Ascending aorta (tissue), 2 donors: ENCODE measurements at regions not wholly inside any gene's neighbourhood (a gene's known extent, or its start where the extent isn't known, plus 50 kb on each side); places are given as distances from the start of the nearest gene placed in this dataset.

Experiments used
- DNase-seq, 2 donors: peaks; one replicate each; pipeline ENCODE4 v3.0.0-alpha.2; 2019; ENCODE audit warnings: low spot score in 2 of 2
- H3K27ac ChIP-seq, 2 donors: fragments of 200-600 bp; sonication (generic); one replicate each; pipeline ENCODE4 v1.5.1; 2016 to 2017; ENCODE audit warnings: mild to moderate bottlenecking in 1 of 2
- H3K27me3 ChIP-seq: fragments of 200-600 bp; sonication (generic); one replicate; pipeline ENCODE4 v1.5.1; 2017
- H3K36me3 ChIP-seq, 2 donors: fragments of 200-600 bp; sonication (generic); one replicate each; pipeline ENCODE4 v1.5.1; 2016
- H3K4me1 ChIP-seq, 2 donors: fragments of 200-600 bp; sonication (generic); one replicate each; pipeline ENCODE4 v1.5.1; 2016 to 2017; ENCODE audit warnings: mild to moderate bottlenecking in 1 of 2
- H3K4me3 ChIP-seq, 2 donors: fragments of 200-600 bp; sonication (generic); one replicate each; pipeline ENCODE4 v1.5.1; 2016 to 2017; ENCODE audit warnings: mild to moderate bottlenecking in 1 of 2
- H3K9me3 ChIP-seq, 2 donors: fragments of 200-600 bp; sonication (generic); one replicate each; pipeline ENCODE4 v1.5.1; 2016
- intact Hi-C: fragments of 100-400 bp; cut with DNase I; formaldehyde crosslinking; loops from one replicate; pipeline ENCODE4 v1.15.1; 2023
- TF ChIP-seq, protein P1 (sequence below), 3 experiments: fragments of 200-600 bp in 2 of 3; fragments of 450-650 bp in 1 of 3; sonication (generic) in 2 of 3; IDR thresholded peaks; one replicate each; pipeline ENCODE4 v1.5.1; 2016 to 2019; ENCODE audit warnings: antibody characterized with exemption in 3 of 3, mild to moderate bottlenecking in 1 of 3, moderate library complexity in 1 of 3

DNA sequence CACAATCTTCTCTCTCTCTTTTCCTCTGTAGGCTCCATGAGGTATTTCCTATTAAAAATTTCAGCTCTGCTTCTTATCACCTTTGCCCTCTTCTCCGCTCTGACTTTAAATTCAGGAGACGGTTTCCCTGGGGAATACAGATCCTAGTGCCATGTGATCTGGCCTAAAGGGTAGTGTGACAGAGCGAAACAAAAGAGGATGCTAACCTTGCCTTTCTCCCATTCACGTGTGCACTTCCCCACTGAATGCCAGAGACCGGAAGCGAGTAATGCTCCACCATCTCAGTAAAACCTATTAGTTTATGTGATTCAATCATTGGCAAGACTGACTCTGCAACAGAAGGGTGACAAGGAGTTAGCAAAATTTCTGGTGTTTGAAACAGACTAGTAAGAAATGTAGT lies 358.3 kb downstream of the ZNF521 start:
- intact Hi-C loops = no loop called here
- H3K27me3 ChIP-seq = no peaks in the 10 kb centered on the region
- TF ChIP-seq, protein P1, sequence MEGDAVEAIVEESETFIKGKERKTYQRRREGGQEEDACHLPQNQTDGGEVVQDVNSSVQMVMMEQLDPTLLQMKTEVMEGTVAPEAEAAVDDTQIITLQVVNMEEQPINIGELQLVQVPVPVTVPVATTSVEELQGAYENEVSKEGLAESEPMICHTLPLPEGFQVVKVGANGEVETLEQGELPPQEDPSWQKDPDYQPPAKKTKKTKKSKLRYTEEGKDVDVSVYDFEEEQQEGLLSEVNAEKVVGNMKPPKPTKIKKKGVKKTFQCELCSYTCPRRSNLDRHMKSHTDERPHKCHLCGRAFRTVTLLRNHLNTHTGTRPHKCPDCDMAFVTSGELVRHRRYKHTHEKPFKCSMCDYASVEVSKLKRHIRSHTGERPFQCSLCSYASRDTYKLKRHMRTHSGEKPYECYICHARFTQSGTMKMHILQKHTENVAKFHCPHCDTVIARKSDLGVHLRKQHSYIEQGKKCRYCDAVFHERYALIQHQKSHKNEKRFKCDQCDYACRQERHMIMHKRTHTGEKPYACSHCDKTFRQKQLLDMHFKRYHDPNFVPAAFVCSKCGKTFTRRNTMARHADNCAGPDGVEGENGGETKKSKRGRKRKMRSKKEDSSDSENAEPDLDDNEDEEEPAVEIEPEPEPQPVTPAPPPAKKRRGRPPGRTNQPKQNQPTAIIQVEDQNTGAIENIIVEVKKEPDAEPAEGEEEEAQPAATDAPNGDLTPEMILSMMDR (IDR thresholded peaks at IDR 0.05) = no peak
- DNase-seq = no peak
- no peak overlapping the region for H3K27ac ChIP-seq
- H3K36me3 ChIP-seq = no peaks in the 10 kb centered on the region
- no peak overlapping the region for H3K4me3 ChIP-seq
- H3K9me3 ChIP-seq = peaks cover 0 to 1% of the 10 kb centered on the region in 2 donors
- H3K4me1 ChIP-seq = no peaks in the 10 kb centered on the region

DNA sequence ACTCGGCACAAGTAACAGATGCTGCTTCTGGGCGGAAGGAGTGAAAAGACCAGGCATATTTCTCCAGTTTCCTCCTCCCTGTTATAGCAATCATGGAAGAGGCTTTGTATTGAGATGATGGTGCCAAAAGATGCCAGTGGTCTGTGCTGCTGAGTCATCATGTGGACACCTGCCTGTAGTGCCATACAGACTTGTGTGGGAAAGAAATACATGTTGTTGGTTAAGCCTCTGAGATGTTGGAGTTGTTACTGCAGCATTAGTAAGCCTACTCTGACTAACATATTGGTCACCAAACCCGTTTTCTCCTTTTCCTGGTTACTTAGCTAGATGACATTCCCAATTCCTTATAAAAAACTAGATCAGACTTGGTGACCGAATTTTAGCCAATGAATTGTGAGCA lies 356.9 kb downstream of the ZNF521 start:
- Histone ChIP-seq H3K4me1 (no peaks in the 10 kb centered on the region), H3K9me3 (peaks cover 7 to 12% of the 10 kb centered on the region in 2 donors), H3K36me3 (no peaks in the 10 kb centered on the region), H3K27ac (no peak overlapping the region), H3K27me3 (no peaks in the 10 kb centered on the region), H3K4me3 (no peak overlapping the region)
- no peak for DNase-seq
- intact Hi-C loops = no loop called here
- TF ChIP-seq, protein P1 (IDR thresholded peaks at IDR 0.05) = no peak

DNA sequence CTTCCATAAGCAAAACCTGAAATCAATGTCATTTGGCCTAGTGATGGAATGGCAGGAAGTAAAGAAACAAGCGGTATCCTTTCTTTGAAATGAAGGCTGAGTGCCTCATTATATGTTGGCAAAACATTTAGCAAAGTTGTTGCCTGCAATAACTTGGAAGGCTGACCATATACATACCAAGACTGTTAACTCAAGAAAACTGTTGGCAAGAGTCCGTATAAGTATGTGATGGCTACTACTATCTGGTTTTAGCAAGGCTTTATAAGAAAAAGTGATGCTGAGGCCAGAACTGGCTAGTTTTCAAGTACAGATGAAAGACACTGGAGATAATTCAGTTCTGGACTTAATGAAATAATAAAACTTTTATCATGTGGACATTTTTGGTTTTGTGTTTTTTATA lies 356.2 kb downstream of the ZNF521 start:
- no peak overlapping the region for H3K4me3 ChIP-seq
- H3K9me3 ChIP-seq = peaks cover 7 to 12% of the 10 kb centered on the region in 2 donors
- no peaks in the 10 kb centered on the region for H3K36me3 ChIP-seq
- intact Hi-C loops = no loop called here
- H3K27me3 ChIP-seq = no peaks in the 10 kb centered on the region
- no peak for DNase-seq
- no peak overlapping the region for H3K27ac ChIP-seq
- no peaks in the 10 kb centered on the region for H3K4me1 ChIP-seq
- TF ChIP-seq, protein P1 (IDR thresholded peaks at IDR 0.05) = no peak

DNA sequence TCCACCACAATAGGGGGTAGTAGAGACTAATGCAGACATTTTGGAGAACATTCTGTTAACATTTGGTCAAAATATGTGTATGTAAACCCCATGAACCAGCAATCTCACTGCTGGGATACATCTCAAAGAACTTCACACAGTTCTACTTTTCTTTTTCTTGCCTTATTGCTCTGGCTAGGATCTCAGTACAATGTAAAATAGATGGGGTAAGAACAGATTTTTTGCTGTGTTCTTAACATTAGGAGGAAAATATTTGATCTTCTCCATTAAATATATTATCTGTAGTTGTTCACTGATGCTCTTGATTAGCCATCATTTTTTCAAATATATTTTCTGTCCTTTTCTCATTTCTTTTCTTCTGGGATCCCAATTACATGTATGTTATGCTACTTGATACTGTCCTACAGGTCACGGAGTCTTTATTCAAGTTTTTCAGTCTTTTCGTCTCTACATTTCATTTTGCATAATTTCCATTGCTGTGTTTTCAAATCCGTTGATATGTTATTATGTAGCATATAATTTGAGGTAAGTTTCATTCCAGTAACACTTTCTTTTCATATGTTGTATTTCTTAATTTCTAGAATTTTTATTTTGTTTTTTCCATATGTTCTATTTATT lies 352.2 kb downstream of the ZNF521 start:
- intact Hi-C loops = no loop called here
- no peak for DNase-seq
- H3K27ac ChIP-seq = no peak overlapping the region
- no peaks in the 10 kb centered on the region for H3K27me3 ChIP-seq
- TF ChIP-seq, protein P1 (IDR thresholded peaks at IDR 0.05) = no peak
- H3K36me3 ChIP-seq = no peaks in the 10 kb centered on the region
- H3K4me3 ChIP-seq = no peak overlapping the region
- peaks cover 7 to 12% of the 10 kb centered on the region in 2 donors for H3K9me3 ChIP-seq
- no peaks in the 10 kb centered on the region for H3K4me1 ChIP-seq

DNA sequence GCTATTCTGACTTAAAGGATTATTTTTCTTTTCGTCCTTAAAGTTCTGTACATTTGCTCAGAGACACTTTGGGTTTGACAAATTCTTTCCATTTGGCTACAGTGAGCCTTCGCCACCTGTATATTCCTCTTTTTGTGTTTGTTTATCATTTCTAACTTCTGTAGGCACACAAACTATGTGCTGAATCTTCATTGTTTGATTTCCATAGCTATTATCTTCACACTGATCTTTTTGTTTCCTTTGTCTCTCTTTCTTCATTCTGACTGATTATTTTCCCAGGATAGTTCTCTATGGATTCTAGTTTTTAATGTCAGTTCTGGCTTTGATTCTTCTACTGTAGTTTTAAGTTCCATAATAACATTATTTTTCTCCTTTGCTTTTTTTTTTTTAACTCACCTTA lies 350.2 kb downstream of the ZNF521 start:
- no peaks in the 10 kb centered on the region for H3K27me3 ChIP-seq
- TF ChIP-seq, protein P1 (IDR thresholded peaks at IDR 0.05) = no peak
- intact Hi-C loops = no loop called here

More for the DNA sequence above, 350.2 kb downstream of the ZNF521 start:
- no peak overlapping the region for H3K4me3 ChIP-seq
- H3K36me3 ChIP-seq = no peaks in the 10 kb centered on the region
- no peaks in the 10 kb centered on the region for H3K4me1 ChIP-seq
- peaks cover 7 to 12% of the 10 kb centered on the region in 2 donors for H3K9me3 ChIP-seq
- DNase-seq = no peak
- no peak overlapping the region for H3K27ac ChIP-seq
